HepG2 (cell line): ENCODE measurements at regions not wholly inside any gene's neighbourhood (a gene's known extent, or its start where the extent isn't known, plus 50 kb on each side); places are given as distances from the start of the nearest gene placed in this dataset.

Experiments
- ATAC-seq: fragments of 200-7000 bp; cut with Tn5 transposase; 3 replicates; pipeline ENCODE4 v1.9.1; 2020; ENCODE audit warnings: mild to moderate bottlenecking, moderate library complexity
- BruUV-seq: library from RNA; stranded (reverse); fragments of 400-500 nt; replicated peaks from 2 replicates; lab custom pipeline; 2021; lab: Mats Ljungman, UMichigan
- CTCF ChIA-PET: fragments of 300-600 bp; formaldehyde crosslinking; extraction: SDS; loops from one replicate; lab custom pipeline; 2021; ENCODE audit warnings: low total read pairs, inconsistent platforms, low intra/inter-chr PET ratio; lab: Yijun Ruan, JAX
- POLR2A ChIA-PET: fragments of 350-600 bp; sonication (Branson Sonifier 250); formaldehyde crosslinking; loops from one replicate; lab custom pipeline; 2020; ENCODE audit warnings: antibody characterized with exemption, inconsistent platforms; lab: Yijun Ruan, JAX
- DNase-seq: peaks from one replicate; pipeline ENCODE4 v3.0.0-alpha.2; 2015; ENCODE audit warnings: low spot score
- FAIRE-seq: peaks from 3 replicates; lab custom pipeline; 2011; peaks lifted over from hg19 to GRCh38; lab: Jason Lieb, UNC
- H2AFZ ChIP-seq: one replicate; pipeline ENCODE4 v1.6.1; 2011; ENCODE audit warnings: low read length, inconsistent platforms
- H3K27ac ChIP-seq: fragments of 300-600 bp; 3 replicates; pipeline ENCODE4 v1.8.0; 2011; ENCODE audit warnings: mixed run types, mild to moderate bottlenecking, mixed read lengths, low read length, inconsistent platforms; ENCODE audit not compliant: insufficient read depth; ENCODE audit errors: extremely low read length
- H3K27me3 ChIP-seq, 2 experiments: fragments of 200-600 bp in 1 of 2; 2 replicates in 1 of 2; 3 replicates in 1 of 2; pipeline versions ENCODE4 v1.6.0 to v1.8.0; 2011; ENCODE audit warnings: low read length in 2 of 2, mild to moderate bottlenecking in 2 of 2, moderate library complexity in 2 of 2, inconsistent platforms in 1 of 2; ENCODE audit not compliant: insufficient read depth in 2 of 2, control insufficient read depth in 1 of 2
- H3K36me3 ChIP-seq, 2 experiments: fragments of 200-600 bp in 1 of 2; replicated peaks in 1 of 2; 2 replicates in 1 of 2; 3 replicates in 1 of 2; pipeline versions ENCODE4 v1.5.1 to v1.8.0; 2011; ENCODE audit warnings: low read length in 2 of 2, inconsistent platforms in 1 of 2; ENCODE audit not compliant: insufficient read depth in 2 of 2, control insufficient read depth in 1 of 2
- H3K4me1 ChIP-seq: 2 replicates; pipeline ENCODE4 v1.5.1; 2012; ENCODE audit warnings: low read length, inconsistent platforms; ENCODE audit not compliant: insufficient read depth
- H3K4me2 ChIP-seq: 2 replicates; pipeline ENCODE4 v1.6.0; 2011; ENCODE audit warnings: low read depth, low read length, inconsistent platforms
- H3K4me3 ChIP-seq, 3 experiments: fragments of 200-600 bp in 1 of 3; sonication (generic), shearing (Covaris generic) in 1 of 3; replicated peaks in 1 of 3; 2 replicates each; pipeline ENCODE4 v1.5.1; 2011 to 2016; ENCODE audit warnings: low read length in 3 of 3, inconsistent platforms in 2 of 3, low read depth in 2 of 3, mild to moderate bottlenecking in 2 of 3, control low read depth in 1 of 3, mixed read lengths in 1 of 3; ENCODE audit not compliant: insufficient read depth in 1 of 3
- H3K79me2 ChIP-seq: one replicate; pipeline ENCODE4 v1.6.1; 2011; ENCODE audit warnings: low read length, inconsistent platforms; ENCODE audit not compliant: insufficient read depth
- H3K9ac ChIP-seq: 2 replicates; pipeline ENCODE4 v1.6.0; 2011; ENCODE audit warnings: mild to moderate bottlenecking, low read depth, low read length, inconsistent platforms; ENCODE audit not compliant: insufficient read depth
- H3K9me3 ChIP-seq: 2 replicates; pipeline ENCODE4 v1.5.1; 2012; ENCODE audit warnings: mild to moderate bottlenecking, low read length
- H4K20me1 ChIP-seq: 2 replicates; pipeline ENCODE4 v1.6.0; 2011; ENCODE audit warnings: inconsistent platforms, mild to moderate bottlenecking, low read length, moderate library complexity; ENCODE audit not compliant: insufficient read depth
- BHLHE40 ChIP-seq: IDR thresholded peaks from 2 replicates; pipeline ENCODE4 v1.6.1; 2011; ENCODE audit warnings: low read length, improper control_type of control experiment
- DNMT3B ChIP-seq: conservative IDR thresholded peaks from 2 replicates; pipeline ENCODE4 v1.6.1; 2016; ENCODE audit warnings: missing biosample characterization, control low read depth
- JARID2 ChIP-seq: sonication (generic); formaldehyde crosslinking; IDR thresholded peaks from 2 replicates; pipeline ENCODE4 v1.8.1; 2023; ENCODE audit warnings: missing genetic modification reagents, inconsistent platforms; ENCODE audit not compliant: insufficient replicate concordance
- NFE2 ChIP-seq: sonication (generic); formaldehyde crosslinking; IDR thresholded peaks from 2 replicates; pipeline ENCODE4 v1.4.0; 2020; ENCODE audit warnings: missing genetic modification reagents
- RBFOX2 ChIP-seq: fragments of 200-400 bp; formaldehyde crosslinking; IDR thresholded peaks from 2 replicates; pipeline ENCODE4 v1.6.1; 2017; ENCODE audit warnings: low read depth, mild to moderate bottlenecking, low read length
- RCOR2 ChIP-seq: IDR thresholded peaks from 2 replicates; pipeline ENCODE4 v1.6.1; 2016; ENCODE audit warnings: missing biosample characterization, missing genetic modification reagents
- ZNF138 ChIP-seq: sonication (generic); formaldehyde crosslinking; IDR thresholded peaks from 2 replicates; pipeline ENCODE4 v1.5.0; 2020; ENCODE audit warnings: mild to moderate bottlenecking, low read depth, missing genetic modification reagents
- WGBS: methylation state at CpG from one replicate; pipeline ENCODE4 v1.1.6; 2017; ENCODE audit warnings: low lambda C conversion rate; 5-methylcytosine and 5-hydroxymethylcytosine counted together
- in situ Hi-C: cut with HindIII; loops from 2 replicates; pipeline ENCODE4 v1.10.0; 2017; ENCODE audit warnings: low pct_unique_long_range_greater_than_20kb; ENCODE audit not compliant: extremely low pct_ligation_motif_present
- intact Hi-C: fragments of 100-400 bp; cut with micrococcal nuclease; formaldehyde crosslinking; loops from one replicate; pipeline ENCODE4 v1.10.0; 2022; ENCODE audit not compliant: unreplicated experiment
- TF ChIP-seq, protein P1 (sequence below): sonication (generic); formaldehyde crosslinking; IDR thresholded peaks from 2 replicates; pipeline ENCODE4 v1.5.0; 2020; ENCODE audit warnings: mild to moderate bottlenecking, missing genetic modification reagents
- TF ChIP-seq, protein P2 (sequence below): sonication (generic); formaldehyde crosslinking; IDR thresholded peaks from 2 replicates; pipeline ENCODE4 v1.4.0; 2020; ENCODE audit warnings: missing genetic modification reagents
- TF ChIP-seq, protein P3 (sequence below): sonication (generic); formaldehyde crosslinking; IDR thresholded peaks from 2 replicates; pipeline ENCODE4 v1.4.0; 2020; ENCODE audit warnings: missing genetic modification reagents, borderline replicate concordance

- Histone ChIP-seq H3K27ac (no peak overlapping the region), H3K9me3 (peaks cover 12% of the 10 kb centered on the region), H3K4me1 (no peaks in the 10 kb centered on the region), H4K20me1 (no peaks in the 10 kb centered on the region), H2AFZ (no peak overlapping the region), H3K4me3 (no peak overlapping the region), H3K36me3 (no peaks in the 10 kb centered on the region), H3K4me2 (no peak overlapping the region), H3K9ac (no peak overlapping the region), H3K27me3 (peaks cover 5 to 58% of the 10 kb centered on the region in 2 experiments; a peak in 3 of 5 replicates), H3K79me2 (no peaks in the 10 kb centered on the region)
- BruUV-seq: no TSS peak
- POLR2A ChIA-PET: no interaction called here
- no peak for FAIRE-seq
- ATAC-seq: no peak
- 36% methylated on average over 6 of the region's 6 CpGs for WGBS
- in situ Hi-C loops (no loop called here), intact Hi-C loops (no loop called here)
- no peak for DNase-seq
- no peak for TF ChIP-seq ZNF138 (CRISPR knock-in tag)
- no peak for TF ChIP-seq JARID2 (CRISPR knock-in tag)
- TF ChIP-seq, protein P1, sequence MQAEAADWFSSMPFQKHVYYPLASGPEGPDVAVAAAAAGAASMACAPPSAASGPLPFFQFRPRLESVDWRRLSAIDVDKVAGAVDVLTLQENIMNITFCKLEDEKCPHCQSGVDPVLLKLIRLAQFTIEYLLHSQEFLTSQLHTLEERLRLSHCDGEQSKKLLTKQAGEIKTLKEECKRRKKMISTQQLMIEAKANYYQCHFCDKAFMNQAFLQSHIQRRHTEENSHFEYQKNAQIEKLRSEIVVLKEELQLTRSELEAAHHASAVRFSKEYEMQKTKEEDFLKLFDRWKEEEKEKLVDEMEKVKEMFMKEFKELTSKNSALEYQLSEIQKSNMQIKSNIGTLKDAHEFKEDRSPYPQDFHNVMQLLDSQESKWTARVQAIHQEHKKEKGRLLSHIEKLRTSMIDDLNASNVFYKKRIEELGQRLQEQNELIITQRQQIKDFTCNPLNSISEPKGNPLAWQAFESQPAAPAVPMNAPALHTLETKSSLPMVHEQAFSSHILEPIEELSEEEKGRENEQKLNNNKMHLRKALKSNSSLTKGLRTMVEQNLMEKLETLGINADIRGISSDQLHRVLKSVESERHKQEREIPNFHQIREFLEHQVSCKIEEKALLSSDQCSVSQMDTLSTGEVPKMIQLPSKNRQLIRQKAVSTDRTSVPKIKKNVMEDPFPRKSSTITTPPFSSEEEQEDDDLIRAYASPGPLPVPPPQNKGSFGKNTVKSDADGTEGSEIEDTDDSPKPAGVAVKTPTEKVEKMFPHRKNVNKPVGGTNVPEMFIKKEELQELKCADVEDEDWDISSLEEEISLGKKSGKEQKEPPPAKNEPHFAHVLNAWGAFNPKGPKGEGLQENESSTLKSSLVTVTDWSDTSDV (CRISPR knock-in tag): no peak
- TF ChIP-seq RCOR2 (CRISPR knock-in tag): no peak
- TF ChIP-seq BHLHE40: no peak
- no peak for TF ChIP-seq NFE2 (CRISPR knock-in tag)
- TF ChIP-seq DNMT3B: no peak
- CTCF ChIA-PET: no interaction called here
Observed at GRCh38 chr16:86357303-86357702, 153.0 kb upstream of the FOXF1 start.

DNA sequence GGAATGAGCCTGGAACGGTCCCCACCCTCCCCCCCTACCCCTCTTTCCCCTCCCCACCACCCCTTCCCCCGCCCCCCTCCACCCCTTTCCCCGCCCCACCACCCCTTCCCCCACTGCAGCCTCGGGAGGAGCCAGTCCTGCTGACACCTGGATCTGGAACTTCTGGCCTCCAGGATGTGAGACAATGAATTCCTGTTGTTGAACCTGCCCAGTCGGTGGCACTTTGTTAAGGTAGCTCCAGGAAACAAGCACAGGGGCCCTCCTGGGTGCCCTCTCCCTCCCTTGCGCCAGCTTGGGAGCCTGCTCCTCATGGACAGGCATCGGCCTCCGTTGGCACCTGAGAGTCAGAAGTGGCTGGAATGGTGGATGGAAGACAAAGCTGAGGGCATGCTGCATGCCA is 152.4 kb upstream of the FOXF1 start:
- Histone ChIP-seq H2AFZ (no peak overlapping the region), H3K27ac (no peak overlapping the region), H3K9me3 (peaks cover 12% of the 10 kb centered on the region), H4K20me1 (no peaks in the 10 kb centered on the region), H3K4me1 (no peaks in the 10 kb centered on the region), H3K4me3 (no peak overlapping the region), H3K9ac (no peak overlapping the region), H3K27me3 (peaks cover 5 to 55% of the 10 kb centered on the region in 2 experiments; a peak in 3 of 5 replicates), H3K36me3 (no peaks in the 10 kb centered on the region), H3K79me2 (no peaks in the 10 kb centered on the region), H3K4me2 (no peak overlapping the region)
- 15% methylated on average over 8 of the region's 8 CpGs for WGBS
- ATAC-seq: no peak
- no peak for FAIRE-seq
- ChIA-PET POLR2A (no interaction called here), CTCF (no interaction called here)
- intact Hi-C loops (no loop called here), in situ Hi-C loops (no loop called here)
- no peak for DNase-seq
- no TSS peak for BruUV-seq
- TF ChIP-seq, protein P2, sequence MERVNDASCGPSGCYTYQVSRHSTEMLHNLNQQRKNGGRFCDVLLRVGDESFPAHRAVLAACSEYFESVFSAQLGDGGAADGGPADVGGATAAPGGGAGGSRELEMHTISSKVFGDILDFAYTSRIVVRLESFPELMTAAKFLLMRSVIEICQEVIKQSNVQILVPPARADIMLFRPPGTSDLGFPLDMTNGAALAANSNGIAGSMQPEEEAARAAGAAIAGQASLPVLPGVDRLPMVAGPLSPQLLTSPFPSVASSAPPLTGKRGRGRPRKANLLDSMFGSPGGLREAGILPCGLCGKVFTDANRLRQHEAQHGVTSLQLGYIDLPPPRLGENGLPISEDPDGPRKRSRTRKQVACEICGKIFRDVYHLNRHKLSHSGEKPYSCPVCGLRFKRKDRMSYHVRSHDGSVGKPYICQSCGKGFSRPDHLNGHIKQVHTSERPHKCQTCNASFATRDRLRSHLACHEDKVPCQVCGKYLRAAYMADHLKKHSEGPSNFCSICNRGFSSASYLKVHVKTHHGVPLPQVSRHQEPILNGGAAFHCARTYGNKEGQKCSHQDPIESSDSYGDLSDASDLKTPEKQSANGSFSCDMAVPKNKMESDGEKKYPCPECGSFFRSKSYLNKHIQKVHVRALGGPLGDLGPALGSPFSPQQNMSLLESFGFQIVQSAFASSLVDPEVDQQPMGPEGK (CRISPR knock-in tag): no peak
- TF ChIP-seq RBFOX2: no peak
- TF ChIP-seq, protein P3, sequence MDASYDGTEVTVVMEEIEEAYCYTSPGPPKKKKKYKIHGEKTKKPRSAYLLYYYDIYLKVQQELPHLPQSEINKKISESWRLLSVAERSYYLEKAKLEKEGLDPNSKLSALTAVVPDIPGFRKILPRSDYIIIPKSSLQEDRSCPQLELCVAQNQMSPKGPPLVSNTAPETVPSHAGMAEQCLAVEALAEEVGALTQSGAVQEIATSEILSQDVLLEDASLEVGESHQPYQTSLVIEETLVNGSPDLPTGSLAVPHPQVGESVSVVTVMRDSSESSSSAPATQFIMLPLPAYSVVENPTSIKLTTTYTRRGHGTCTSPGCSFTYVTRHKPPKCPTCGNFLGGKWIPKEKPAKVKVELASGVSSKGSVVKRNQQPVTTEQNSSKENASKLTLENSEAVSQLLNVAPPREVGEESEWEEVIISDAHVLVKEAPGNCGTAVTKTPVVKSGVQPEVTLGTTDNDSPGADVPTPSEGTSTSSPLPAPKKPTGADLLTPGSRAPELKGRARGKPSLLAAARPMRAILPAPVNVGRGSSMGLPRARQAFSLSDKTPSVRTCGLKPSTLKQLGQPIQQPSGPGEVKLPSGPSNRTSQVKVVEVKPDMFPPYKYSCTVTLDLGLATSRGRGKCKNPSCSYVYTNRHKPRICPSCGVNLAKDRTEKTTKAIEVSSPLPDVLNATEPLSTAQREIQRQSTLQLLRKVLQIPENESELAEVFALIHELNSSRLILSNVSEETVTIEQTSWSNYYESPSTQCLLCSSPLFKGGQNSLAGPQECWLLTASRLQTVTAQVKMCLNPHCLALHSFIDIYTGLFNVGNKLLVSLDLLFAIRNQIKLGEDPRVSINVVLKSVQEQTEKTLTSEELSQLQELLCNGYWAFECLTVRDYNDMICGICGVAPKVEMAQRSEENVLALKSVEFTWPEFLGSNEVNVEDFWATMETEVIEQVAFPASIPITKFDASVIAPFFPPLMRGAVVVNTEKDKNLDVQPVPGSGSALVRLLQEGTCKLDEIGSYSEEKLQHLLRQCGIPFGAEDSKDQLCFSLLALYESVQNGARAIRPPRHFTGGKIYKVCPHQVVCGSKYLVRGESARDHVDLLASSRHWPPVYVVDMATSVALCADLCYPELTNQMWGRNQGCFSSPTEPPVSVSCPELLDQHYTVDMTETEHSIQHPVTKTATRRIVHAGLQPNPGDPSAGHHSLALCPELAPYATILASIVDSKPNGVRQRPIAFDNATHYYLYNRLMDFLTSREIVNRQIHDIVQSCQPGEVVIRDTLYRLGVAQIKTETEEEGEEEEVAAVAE (CRISPR knock-in tag): no peak
